Activated naive CD8-positive, alpha-beta T cell treated with anti-CD3 and anti-CD28 coated beads, Interleukin-2, amount 50 U/mL, for 16 hours (primary cell): ENCODE measurements at regions not wholly inside any gene's neighbourhood (a gene's known extent, or its start where the extent isn't known, plus 50 kb on each side); places are given as distances from the start of the nearest gene placed in this dataset.

Experiments
- DNase-seq: peaks from one replicate; pipeline ENCODE4 v3.0.0-alpha.2; 2020; ENCODE audit warnings: low read depth, low spot score

GRCh38 chr9:95678759-95679158 is 162.0 kb upstream of the PTCH1 start:
- no peak for DNase-seq

- DNase-seq = no peak
Observed at GRCh38 chr9:95670122-95670521, 153.4 kb upstream of the PTCH1 start.

- no peak for DNase-seq
Observed at GRCh38 chr9:95669253-95669652, 152.5 kb upstream of the PTCH1 start.

GRCh38 chr9:95667789-95668188 is 151.0 kb upstream of the PTCH1 start:
- no peak for DNase-seq

- no peak for DNase-seq
Observed at GRCh38 chr9:95666785-95667155, 150.0 kb upstream of the PTCH1 start.

- DNase-seq = no peak
Observed at GRCh38 chr9:95666096-95666784, 149.5 kb upstream of the PTCH1 start.

- DNase-seq = no peak
Observed at GRCh38 chr9:95653246-95653645, 136.5 kb upstream of the PTCH1 start.

GRCh38 chr9:95650720-95651119 is 133.9 kb upstream of the PTCH1 start:
- DNase-seq = no peak

GRCh38 chr9:95649801-95650213 is 133.0 kb upstream of the PTCH1 start:
- DNase-seq = no peak

GRCh38 chr9:95648225-95648624 is 131.5 kb upstream of the PTCH1 start:
- DNase-seq = no peak

- DNase-seq = no peak
Observed at GRCh38 chr9:95645992-95646391, 129.2 kb upstream of the PTCH1 start.

- no peak for DNase-seq
Observed at GRCh38 chr9:95645579-95645978, 128.8 kb upstream of the PTCH1 start.

GRCh38 chr9:95644377-95644776 is 127.6 kb upstream of the PTCH1 start:
- no peak for DNase-seq

- no peak for DNase-seq
Observed at GRCh38 chr9:95643619-95644018, 126.8 kb upstream of the PTCH1 start.

GRCh38 chr9:95642189-95642588 is 125.4 kb upstream of the PTCH1 start:
- no peak for DNase-seq

- DNase-seq = no peak
Observed at GRCh38 chr9:95641586-95641985, 124.8 kb upstream of the PTCH1 start.

- no peak for DNase-seq
Observed at GRCh38 chr9:95640336-95640735, 123.6 kb upstream of the PTCH1 start.

- no peak for DNase-seq
Observed at GRCh38 chr9:95635986-95636671, 119.4 kb upstream of the PTCH1 start.

- DNase-seq = no peak
Observed at GRCh38 chr9:95634536-95634935, 117.8 kb upstream of the PTCH1 start.

- no peak for DNase-seq
Observed at GRCh38 chr9:95634114-95634513, 117.3 kb upstream of the PTCH1 start.

- no peak for DNase-seq
Observed at GRCh38 chr9:95629585-95629984, 112.8 kb upstream of the PTCH1 start.

- DNase-seq = no peak
Observed at GRCh38 chr9:95627802-95628201, 111.0 kb upstream of the PTCH1 start.

GRCh38 chr9:95626885-95627558 is 110.3 kb upstream of the PTCH1 start:
- DNase-seq = no peak
